HepG2 (cell line): ENCODE measurements at regions not wholly inside any gene's neighbourhood (a gene's known extent, or its start where the extent isn't known, plus 50 kb on each side); places are given as distances from the start of the nearest gene placed in this dataset.

Source experiments
- ARHGAP35 ChIP-seq: sonication (generic); formaldehyde crosslinking; IDR thresholded peaks from 2 replicates; pipeline ENCODE4 v1.9.0; 2022; ENCODE audit warnings: mild to moderate bottlenecking, inconsistent platforms, moderate library complexity, missing genetic modification reagents, borderline replicate concordance
- CBX2 ChIP-seq, 2 experiments: fragments of 200-600 bp in 1 of 2; sonication (generic); formaldehyde crosslinking in 1 of 2; IDR thresholded peaks; 2 replicates each; pipeline versions ENCODE4 v1.7.0 to v1.8.1; 2018 to 2022; ENCODE audit warnings: low read depth in 2 of 2, low read length in 1 of 2, mild to moderate bottlenecking in 1 of 2, missing genetic modification reagents in 1 of 2
- CHD4 ChIP-seq: fragments of 200-600 bp; sonication (generic); IDR thresholded peaks from 2 replicates; pipeline ENCODE4 v1.7.0; 2017; ENCODE audit warnings: mild to moderate bottlenecking, low read length, borderline replicate concordance
- GZF1 ChIP-seq: sonication (generic); formaldehyde crosslinking; IDR thresholded peaks from 2 replicates; pipeline ENCODE4 v1.5.1; 2020; ENCODE audit warnings: mild to moderate bottlenecking, missing genetic modification reagents
- NFYB ChIP-seq: sonication (generic); formaldehyde crosslinking; IDR thresholded peaks from 2 replicates; pipeline ENCODE4 v1.4.0; 2020; ENCODE audit warnings: missing genetic modification reagents
- TBP ChIP-seq: sonication (generic); formaldehyde crosslinking; IDR thresholded peaks from 2 replicates; pipeline ENCODE4 v1.5.0; 2020; ENCODE audit warnings: missing genetic modification reagents
- ZFP37 ChIP-seq: sonication (generic); formaldehyde crosslinking; IDR thresholded peaks from 2 replicates; pipeline ENCODE4 v1.4.0; 2020; ENCODE audit warnings: missing genetic modification reagents, borderline replicate concordance
- ZFYVE20 ChIP-seq: sonication (generic); formaldehyde crosslinking; IDR thresholded peaks from 2 replicates; pipeline ENCODE4 v1.8.0; 2023; ENCODE audit warnings: low read depth, mild to moderate bottlenecking, moderate library complexity, missing genetic modification reagents, borderline replicate concordance
- ZNF225 ChIP-seq: sonication (generic); formaldehyde crosslinking; IDR thresholded peaks from 2 replicates; pipeline ENCODE4 v1.4.0; 2020; ENCODE audit warnings: mild to moderate bottlenecking, missing genetic modification reagents
- ZNF3 ChIP-seq: IDR thresholded peaks from 2 replicates; pipeline ENCODE4 v1.7.0; 2017; ENCODE audit warnings: inconsistent platforms
- ZNF350 ChIP-seq: sonication (generic); formaldehyde crosslinking; IDR thresholded peaks from 2 replicates; pipeline ENCODE4 v1.4.0; 2020; ENCODE audit warnings: mild to moderate bottlenecking, low read depth, missing genetic modification reagents, borderline replicate concordance
- ZNF543 ChIP-seq: sonication (generic); formaldehyde crosslinking; IDR thresholded peaks from 2 replicates; pipeline ENCODE4 v1.4.0; 2020; ENCODE audit warnings: mild to moderate bottlenecking, missing genetic modification reagents
- ZNF567 ChIP-seq: sonication (generic); formaldehyde crosslinking; IDR thresholded peaks from 2 replicates; pipeline ENCODE4 v1.8.1; 2023; ENCODE audit warnings: mild to moderate bottlenecking, missing genetic modification reagents, borderline replicate concordance
- ZSCAN22 ChIP-seq: sonication (generic); formaldehyde crosslinking; IDR thresholded peaks from 2 replicates; pipeline ENCODE4 v1.4.0; 2020; ENCODE audit warnings: mild to moderate bottlenecking, missing genetic modification reagents
- TF ChIP-seq, protein P1 (sequence below): IDR thresholded peaks from 2 replicates; pipeline ENCODE4 v1.6.1; 2016; ENCODE audit warnings: mild to moderate bottlenecking
- TF ChIP-seq, protein P2 (sequence below): sonication (generic); formaldehyde crosslinking; IDR thresholded peaks from 2 replicates; pipeline ENCODE4 v1.8.0; 2022; ENCODE audit warnings: missing genetic modification reagents, mild to moderate bottlenecking, inconsistent platforms, borderline replicate concordance
- TF ChIP-seq, protein P3 (sequence below): IDR thresholded peaks from 2 replicates; pipeline ENCODE4 v1.6.1; 2016; ENCODE audit warnings: missing biosample characterization, missing genetic modification reagents, low read depth
- TF ChIP-seq, protein P4 (sequence below): IDR thresholded peaks from 2 replicates; pipeline ENCODE4 v1.6.1; 2016; ENCODE audit warnings: low read depth, missing genetic modification reagents, missing compliant biosample characterization

DNA sequence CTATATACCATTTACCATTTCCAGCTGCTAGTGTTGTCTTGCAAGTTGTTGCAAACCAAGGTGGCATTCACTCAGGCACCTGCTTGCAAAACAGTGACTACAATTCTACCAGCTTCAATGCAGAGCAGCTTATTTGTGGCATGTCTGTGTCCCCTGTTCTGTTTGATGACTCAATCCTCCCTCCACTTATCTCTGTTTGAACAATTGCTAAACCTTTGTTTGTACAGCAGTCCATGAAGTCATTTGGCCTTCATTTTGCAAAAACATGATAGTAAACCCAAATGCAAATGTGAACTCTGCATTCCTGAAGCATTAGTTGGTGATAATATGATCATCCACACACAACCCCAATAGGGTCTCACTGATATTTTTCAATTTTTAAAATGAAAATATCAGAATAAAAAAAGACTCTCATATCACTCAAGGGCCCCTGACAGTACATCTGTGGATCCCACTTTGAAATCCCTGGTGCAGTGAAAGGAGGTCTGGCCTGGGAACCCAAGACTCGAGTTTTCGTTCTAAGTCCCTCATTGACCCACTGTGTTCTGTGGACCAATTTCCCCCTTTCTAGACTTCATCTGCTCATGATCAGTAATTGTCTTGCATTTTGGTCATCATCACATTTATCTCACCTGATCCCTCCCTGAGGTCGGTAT, 425.4 kb downstream of the RPS24 start (continued):
- TF ChIP-seq ARHGAP35 (CRISPR knock-in tag) (no peak), CHD4 (no peak), ZFP37 (no peak), GZF1 (CRISPR knock-in tag) (no peak), TBP (CRISPR knock-in tag) (no peak), ZSCAN22 (CRISPR knock-in tag) (no peak), CBX2 (IDR thresholded peaks at IDR 0.05; ENCODE audit: low read depth, low read length) (no peak), CBX2 (CRISPR knock-in tag; IDR thresholded peaks at IDR 0.05; ENCODE audit: low read depth) (no peak), NFYB (no peak), ZNF225 (CRISPR knock-in tag) (no peak), ZNF567 (CRISPR knock-in tag) (no peak), ZFYVE20 (CRISPR knock-in tag) (no peak), ZNF350 (no peak), ZNF3 (CRISPR knock-in tag) (peak; percentile 73), ZNF543 (CRISPR knock-in tag) (0 out of 2 replicates have a peak, but pooled peaks have one; percentile 53)
- TF ChIP-seq, protein P1, sequence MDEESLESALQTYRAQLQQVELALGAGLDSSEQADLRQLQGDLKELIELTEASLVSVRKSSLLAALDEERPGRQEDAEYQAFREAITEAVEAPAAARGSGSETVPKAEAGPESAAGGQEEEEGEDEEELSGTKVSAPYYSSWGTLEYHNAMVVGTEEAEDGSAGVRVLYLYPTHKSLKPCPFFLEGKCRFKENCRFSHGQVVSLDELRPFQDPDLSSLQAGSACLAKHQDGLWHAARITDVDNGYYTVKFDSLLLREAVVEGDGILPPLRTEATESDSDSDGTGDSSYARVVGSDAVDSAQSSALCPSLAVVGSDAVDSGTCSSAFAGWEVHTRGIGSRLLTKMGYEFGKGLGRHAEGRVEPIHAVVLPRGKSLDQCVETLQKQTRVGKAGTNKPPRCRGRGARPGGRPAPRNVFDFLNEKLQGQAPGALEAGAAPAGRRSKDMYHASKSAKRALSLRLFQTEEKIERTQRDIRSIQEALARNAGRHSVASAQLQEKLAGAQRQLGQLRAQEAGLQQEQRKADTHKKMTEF (CRISPR knock-in tag): peak; percentile 98
- TF ChIP-seq, protein P2, sequence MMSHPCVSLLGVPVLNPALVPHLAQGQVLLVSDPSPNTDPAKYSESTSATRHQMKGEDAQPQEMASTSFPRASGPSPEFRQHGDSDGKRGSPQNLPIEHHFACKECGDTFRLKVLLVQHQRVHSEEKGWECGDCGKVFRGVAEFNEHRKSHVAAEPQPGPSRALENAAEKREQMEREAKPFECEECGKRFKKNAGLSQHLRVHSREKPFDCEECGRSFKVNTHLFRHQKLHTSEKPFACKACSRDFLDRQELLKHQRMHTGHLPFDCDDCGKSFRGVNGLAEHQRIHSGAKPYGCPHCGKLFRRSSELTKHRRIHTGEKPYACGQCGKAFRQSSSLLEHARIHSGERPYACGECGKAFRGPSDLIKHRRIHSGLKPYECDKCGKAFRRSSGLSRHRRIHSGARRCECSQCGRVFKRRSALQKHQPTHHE (CRISPR knock-in tag): peak; percentile 67; the same call in 1 of the 2 replicates
- TF ChIP-seq, protein P3, sequence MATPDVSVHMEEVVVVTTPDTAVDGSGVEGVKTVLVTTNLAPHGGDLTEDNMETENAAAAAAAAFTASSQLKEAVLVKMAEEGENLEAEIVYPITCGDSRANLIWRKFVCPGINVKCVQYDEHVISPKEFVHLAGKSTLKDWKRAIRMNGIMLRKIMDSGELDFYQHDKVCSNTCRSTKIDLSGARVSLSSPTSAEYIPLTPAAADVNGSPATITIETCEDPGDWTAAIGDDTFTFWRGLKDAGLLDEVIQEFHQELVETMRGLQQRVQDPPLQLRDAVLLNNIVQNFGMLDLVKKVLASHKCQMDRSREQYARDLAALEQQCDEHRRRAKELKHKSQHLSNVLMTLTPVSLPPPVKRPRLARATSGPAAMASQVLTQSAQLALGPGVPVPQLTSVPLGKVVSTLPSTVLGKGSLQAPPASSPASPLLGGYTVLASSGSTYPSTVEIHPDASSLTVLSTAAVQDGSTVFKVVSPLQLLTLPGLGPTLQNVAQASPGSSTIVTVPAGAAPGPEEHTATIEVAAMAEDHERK (CRISPR knock-in tag): no peak
- TF ChIP-seq, protein P4, sequence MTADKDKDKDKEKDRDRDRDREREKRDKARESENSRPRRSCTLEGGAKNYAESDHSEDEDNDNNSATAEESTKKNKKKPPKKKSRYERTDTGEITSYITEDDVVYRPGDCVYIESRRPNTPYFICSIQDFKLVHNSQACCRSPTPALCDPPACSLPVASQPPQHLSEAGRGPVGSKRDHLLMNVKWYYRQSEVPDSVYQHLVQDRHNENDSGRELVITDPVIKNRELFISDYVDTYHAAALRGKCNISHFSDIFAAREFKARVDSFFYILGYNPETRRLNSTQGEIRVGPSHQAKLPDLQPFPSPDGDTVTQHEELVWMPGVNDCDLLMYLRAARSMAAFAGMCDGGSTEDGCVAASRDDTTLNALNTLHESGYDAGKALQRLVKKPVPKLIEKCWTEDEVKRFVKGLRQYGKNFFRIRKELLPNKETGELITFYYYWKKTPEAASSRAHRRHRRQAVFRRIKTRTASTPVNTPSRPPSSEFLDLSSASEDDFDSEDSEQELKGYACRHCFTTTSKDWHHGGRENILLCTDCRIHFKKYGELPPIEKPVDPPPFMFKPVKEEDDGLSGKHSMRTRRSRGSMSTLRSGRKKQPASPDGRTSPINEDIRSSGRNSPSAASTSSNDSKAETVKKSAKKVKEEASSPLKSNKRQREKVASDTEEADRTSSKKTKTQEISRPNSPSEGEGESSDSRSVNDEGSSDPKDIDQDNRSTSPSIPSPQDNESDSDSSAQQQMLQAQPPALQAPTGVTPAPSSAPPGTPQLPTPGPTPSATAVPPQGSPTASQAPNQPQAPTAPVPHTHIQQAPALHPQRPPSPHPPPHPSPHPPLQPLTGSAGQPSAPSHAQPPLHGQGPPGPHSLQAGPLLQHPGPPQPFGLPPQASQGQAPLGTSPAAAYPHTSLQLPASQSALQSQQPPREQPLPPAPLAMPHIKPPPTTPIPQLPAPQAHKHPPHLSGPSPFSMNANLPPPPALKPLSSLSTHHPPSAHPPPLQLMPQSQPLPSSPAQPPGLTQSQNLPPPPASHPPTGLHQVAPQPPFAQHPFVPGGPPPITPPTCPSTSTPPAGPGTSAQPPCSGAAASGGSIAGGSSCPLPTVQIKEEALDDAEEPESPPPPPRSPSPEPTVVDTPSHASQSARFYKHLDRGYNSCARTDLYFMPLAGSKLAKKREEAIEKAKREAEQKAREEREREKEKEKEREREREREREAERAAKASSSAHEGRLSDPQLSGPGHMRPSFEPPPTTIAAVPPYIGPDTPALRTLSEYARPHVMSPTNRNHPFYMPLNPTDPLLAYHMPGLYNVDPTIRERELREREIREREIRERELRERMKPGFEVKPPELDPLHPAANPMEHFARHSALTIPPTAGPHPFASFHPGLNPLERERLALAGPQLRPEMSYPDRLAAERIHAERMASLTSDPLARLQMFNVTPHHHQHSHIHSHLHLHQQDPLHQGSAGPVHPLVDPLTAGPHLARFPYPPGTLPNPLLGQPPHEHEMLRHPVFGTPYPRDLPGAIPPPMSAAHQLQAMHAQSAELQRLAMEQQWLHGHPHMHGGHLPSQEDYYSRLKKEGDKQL (CRISPR knock-in tag): peak; percentile 97
